ENCODE measurements at regions not wholly inside any gene's neighbourhood (a gene's known extent, or its start where the extent isn't known, plus 50 kb on each side); places are given as distances from the start of the nearest gene placed in this dataset.

- TF ChIP-seq ATF2 (IDR thresholded peaks at IDR 0.05; ENCODE audit: low read length) (no peak), KDM1A (IDR thresholded peaks at IDR 0.05; ENCODE audit: borderline replicate concordance, low read length) (no peak), EGR1 (IDR thresholded peaks at IDR 0.05; ENCODE audit: borderline replicate concordance, low read depth, low read length) (no peak), CTCF (IDR thresholded peaks at IDR 0.05; ENCODE audit: control extremely low read depth in 1 of 3, insufficient read depth in 1 of 3, low read depth in 1 of 3, low read length in 3 of 3) (no peak), BACH1 (IDR thresholded peaks at IDR 0.05; ENCODE audit: low read length) (no peak)
Observed at GRCh38 chr3:73296859-73297258, 235.4 kb downstream of the EBLN2 start (continued).
